ENCODE measurements at regions not wholly inside any gene's neighbourhood (a gene's known extent, or its start where the extent isn't known, plus 50 kb on each side); places are given as distances from the start of the nearest gene placed in this dataset.

GRCh38 chr2:41116106-41116797 is 664.4 kb upstream of the SLC8A1 start:
- TF ChIP-seq CTCF (IDR thresholded peaks at IDR 0.05) (no peak), POLR2A (IDR thresholded peaks at IDR 0.05) (no peak)

All from uterus (tissue), 2 donors.